Panc1 (cell line): ENCODE measurements at regions not wholly inside any gene's neighbourhood (a gene's known extent, or its start where the extent isn't known, plus 50 kb on each side); places are given as distances from the start of the nearest gene placed in this dataset.

Experiments
- ATAC-seq: fragments of 200-7000 bp; cut with Tn5 transposase; 2 replicates; pipeline ENCODE4 v1.9.1; 2020; ENCODE audit warnings: mild to moderate bottlenecking, moderate library complexity
- BruUV-seq: library from RNA; stranded (reverse); fragments of 400-500 nt; replicated peaks from 2 replicates; lab custom pipeline; 2021; lab: Mats Ljungman, UMichigan
- CTCF ChIA-PET: fragments of 300-600 bp; sonication (Branson Sonifier 250); formaldehyde crosslinking; loops from one replicate; lab custom pipeline; 2022; ENCODE audit warnings: antibody characterized with exemption; lab: Charles Lee
- POLR2A ChIA-PET: fragments of 300-600 bp; sonication (Branson Sonifier 250); formaldehyde crosslinking; loops from one replicate; lab custom pipeline; 2022; ENCODE audit warnings: antibody characterized with exemption; lab: Charles Lee
- DNase-seq: peaks from one replicate; pipeline ENCODE4 v3.0.0-alpha.2; 2010; ENCODE audit warnings: low read depth, low spot score
- H3K27ac ChIP-seq: 2 replicates; pipeline ENCODE4 v1.5.1; 2011; ENCODE audit warnings: mild to moderate bottlenecking, low read length, inconsistent platforms
- H3K27me3 ChIP-seq: fragments of 200-500 bp; sonication (Bioruptor generic); 2 replicates; pipeline ENCODE4 v1.6.0; 2014; ENCODE audit warnings: low read length, inconsistent platforms; ENCODE audit not compliant: control insufficient read depth, insufficient read depth
- H3K36me3 ChIP-seq: fragments of 200-500 bp; sonication (Bioruptor generic); 2 replicates; pipeline ENCODE4 v1.5.1; 2014; ENCODE audit warnings: inconsistent platforms, mild to moderate bottlenecking, low read length, moderate library complexity; ENCODE audit not compliant: control insufficient read depth, insufficient read depth
- H3K4me1 ChIP-seq: 2 replicates; pipeline ENCODE4 v1.5.1; 2011; ENCODE audit warnings: inconsistent platforms, mild to moderate bottlenecking, low read length, moderate library complexity; ENCODE audit not compliant: control insufficient read depth, insufficient read depth
- H3K4me3 ChIP-seq, 2 experiments: 2 replicates each; pipeline ENCODE4 v1.5.1; 2011 to 2012; ENCODE audit warnings: low read depth in 2 of 2, low read length in 2 of 2, mild to moderate bottlenecking in 2 of 2, inconsistent platforms in 1 of 2, moderate library complexity in 1 of 2
- H3K9me3 ChIP-seq: fragments of 200-500 bp; sonication (Bioruptor generic); 2 replicates; pipeline ENCODE4 v1.5.1; 2014; ENCODE audit warnings: low read depth, mild to moderate bottlenecking, inconsistent platforms, low read length, moderate library complexity; ENCODE audit not compliant: control insufficient read depth, insufficient read depth
- POLR2AphosphoS5 ChIP-seq: IDR thresholded peaks from 2 replicates; pipeline ENCODE4 v1.6.1; 2012; ENCODE audit warnings: mild to moderate bottlenecking, low read depth, low read length, moderate library complexity
- SIN3A ChIP-seq: IDR thresholded peaks from 2 replicates; pipeline ENCODE4 v1.6.1; 2012; ENCODE audit warnings: low read depth, mild to moderate bottlenecking, low read length, moderate library complexity, borderline replicate concordance; ENCODE audit not compliant: insufficient read depth
- TCF7L2 ChIP-seq: IDR thresholded peaks from 2 replicates; pipeline ENCODE4 v1.6.1; 2011; ENCODE audit warnings: mild to moderate bottlenecking, low read depth, low read length, inconsistent platforms
- in situ Hi-C: cut with HindIII; loops from 2 replicates; pipeline ENCODE4 v1.10.0; 2016; ENCODE audit warnings: low sequenced_read_pairs, low pct_unique_long_range_greater_than_20kb
- intact Hi-C: fragments of 100-400 bp; cut with micrococcal nuclease; formaldehyde crosslinking; loops from one replicate; pipeline ENCODE4 v1.10.0; 2022; ENCODE audit not compliant: unreplicated experiment
- TF ChIP-seq, protein P1 (sequence below): fragments of 450-650 bp; IDR thresholded peaks from 2 replicates; pipeline ENCODE4 v1.5.1; 2017; ENCODE audit warnings: mild to moderate bottlenecking
- TF ChIP-seq, protein P2 (sequence below), 2 experiments: IDR thresholded peaks; 2 replicates each; pipeline ENCODE4 v1.6.1; 2011 to 2012; ENCODE audit warnings: low read depth in 2 of 2, control low read depth in 1 of 2, low read length in 1 of 2, mild to moderate bottlenecking in 1 of 2, moderate library complexity in 1 of 2; ENCODE audit not compliant: insufficient read depth in 1 of 2

DNA sequence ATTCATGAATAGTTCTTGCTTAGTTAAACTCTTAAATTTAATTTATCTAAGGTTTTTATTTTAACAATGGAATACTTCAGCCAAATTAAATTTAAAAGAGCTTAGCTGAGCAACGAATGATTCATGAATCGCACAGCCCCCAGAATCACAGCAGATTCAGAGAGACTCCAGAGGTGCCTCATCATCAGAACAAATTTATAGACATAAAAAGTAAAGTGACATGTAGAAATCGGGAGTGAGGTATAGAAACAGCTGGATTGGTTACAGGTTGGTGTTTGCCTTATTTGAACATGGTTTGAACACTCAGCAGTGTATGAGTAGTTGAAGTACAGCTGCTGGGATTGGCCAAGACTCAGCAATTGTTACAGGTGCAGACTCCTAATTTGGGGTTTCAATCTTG, 132.7 kb upstream of the MAP3K4 start:
- ATAC-seq (no peak), DNase-seq (no peak)
- TF ChIP-seq, protein P1, sequence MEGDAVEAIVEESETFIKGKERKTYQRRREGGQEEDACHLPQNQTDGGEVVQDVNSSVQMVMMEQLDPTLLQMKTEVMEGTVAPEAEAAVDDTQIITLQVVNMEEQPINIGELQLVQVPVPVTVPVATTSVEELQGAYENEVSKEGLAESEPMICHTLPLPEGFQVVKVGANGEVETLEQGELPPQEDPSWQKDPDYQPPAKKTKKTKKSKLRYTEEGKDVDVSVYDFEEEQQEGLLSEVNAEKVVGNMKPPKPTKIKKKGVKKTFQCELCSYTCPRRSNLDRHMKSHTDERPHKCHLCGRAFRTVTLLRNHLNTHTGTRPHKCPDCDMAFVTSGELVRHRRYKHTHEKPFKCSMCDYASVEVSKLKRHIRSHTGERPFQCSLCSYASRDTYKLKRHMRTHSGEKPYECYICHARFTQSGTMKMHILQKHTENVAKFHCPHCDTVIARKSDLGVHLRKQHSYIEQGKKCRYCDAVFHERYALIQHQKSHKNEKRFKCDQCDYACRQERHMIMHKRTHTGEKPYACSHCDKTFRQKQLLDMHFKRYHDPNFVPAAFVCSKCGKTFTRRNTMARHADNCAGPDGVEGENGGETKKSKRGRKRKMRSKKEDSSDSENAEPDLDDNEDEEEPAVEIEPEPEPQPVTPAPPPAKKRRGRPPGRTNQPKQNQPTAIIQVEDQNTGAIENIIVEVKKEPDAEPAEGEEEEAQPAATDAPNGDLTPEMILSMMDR = no peak
- TF ChIP-seq POLR2AphosphoS5 (no peak), SIN3A (no peak), TCF7L2 (no peak)
- TF ChIP-seq, protein P2, sequence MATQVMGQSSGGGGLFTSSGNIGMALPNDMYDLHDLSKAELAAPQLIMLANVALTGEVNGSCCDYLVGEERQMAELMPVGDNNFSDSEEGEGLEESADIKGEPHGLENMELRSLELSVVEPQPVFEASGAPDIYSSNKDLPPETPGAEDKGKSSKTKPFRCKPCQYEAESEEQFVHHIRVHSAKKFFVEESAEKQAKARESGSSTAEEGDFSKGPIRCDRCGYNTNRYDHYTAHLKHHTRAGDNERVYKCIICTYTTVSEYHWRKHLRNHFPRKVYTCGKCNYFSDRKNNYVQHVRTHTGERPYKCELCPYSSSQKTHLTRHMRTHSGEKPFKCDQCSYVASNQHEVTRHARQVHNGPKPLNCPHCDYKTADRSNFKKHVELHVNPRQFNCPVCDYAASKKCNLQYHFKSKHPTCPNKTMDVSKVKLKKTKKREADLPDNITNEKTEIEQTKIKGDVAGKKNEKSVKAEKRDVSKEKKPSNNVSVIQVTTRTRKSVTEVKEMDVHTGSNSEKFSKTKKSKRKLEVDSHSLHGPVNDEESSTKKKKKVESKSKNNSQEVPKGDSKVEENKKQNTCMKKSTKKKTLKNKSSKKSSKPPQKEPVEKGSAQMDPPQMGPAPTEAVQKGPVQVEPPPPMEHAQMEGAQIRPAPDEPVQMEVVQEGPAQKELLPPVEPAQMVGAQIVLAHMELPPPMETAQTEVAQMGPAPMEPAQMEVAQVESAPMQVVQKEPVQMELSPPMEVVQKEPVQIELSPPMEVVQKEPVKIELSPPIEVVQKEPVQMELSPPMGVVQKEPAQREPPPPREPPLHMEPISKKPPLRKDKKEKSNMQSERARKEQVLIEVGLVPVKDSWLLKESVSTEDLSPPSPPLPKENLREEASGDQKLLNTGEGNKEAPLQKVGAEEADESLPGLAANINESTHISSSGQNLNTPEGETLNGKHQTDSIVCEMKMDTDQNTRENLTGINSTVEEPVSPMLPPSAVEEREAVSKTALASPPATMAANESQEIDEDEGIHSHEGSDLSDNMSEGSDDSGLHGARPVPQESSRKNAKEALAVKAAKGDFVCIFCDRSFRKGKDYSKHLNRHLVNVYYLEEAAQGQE (IDR thresholded peaks at IDR 0.05; ENCODE audit: insufficient read depth in 1 of 2, low read depth in 2 of 2, low read length in 1 of 2) = no peak
- H3K27ac ChIP-seq = no peak overlapping the region
- H3K36me3 ChIP-seq = no peaks in the 10 kb centered on the region
- CTCF ChIA-PET = no interaction called here
- POLR2A ChIA-PET = no interaction called here
- no peaks in the 10 kb centered on the region for H3K4me1 ChIP-seq
- H3K27me3 ChIP-seq = no peaks in the 10 kb centered on the region
- H3K9me3 ChIP-seq = no peaks in the 10 kb centered on the region
- BruUV-seq = no TSS peak
- H3K4me3 ChIP-seq = no peak overlapping the region
- intact Hi-C loops (no loop called here), in situ Hi-C loops (no loop called here)

GRCh38 chr6:160859822-160860221, 131.7 kb upstream of the MAP3K4 start:
- H3K4me1 ChIP-seq = no peaks in the 10 kb centered on the region
- H3K27me3 ChIP-seq = no peaks in the 10 kb centered on the region
- in situ Hi-C loops (no loop called here), intact Hi-C loops (no loop called here)
- ATAC-seq = no peak
- POLR2A ChIA-PET = no interaction called here
- DNase-seq = no peak
- no peak overlapping the region for H3K27ac ChIP-seq
- CTCF ChIA-PET = no interaction called here
- TF ChIP-seq, protein P1 = no peak
- TF ChIP-seq, protein P2 (IDR thresholded peaks at IDR 0.05; ENCODE audit: insufficient read depth in 1 of 2, low read depth in 2 of 2, low read length in 1 of 2) = no peak
- TF ChIP-seq POLR2AphosphoS5 (no peak), SIN3A (no peak), TCF7L2 (no peak)
- no TSS peak for BruUV-seq
- H3K4me3 ChIP-seq = no peak overlapping the region
- H3K36me3 ChIP-seq = no peaks in the 10 kb centered on the region
- H3K9me3 ChIP-seq = no peaks in the 10 kb centered on the region
